Activated naive CD4-positive, alpha-beta T cell treated with anti-CD3 and anti-CD28 coated beads for 36 hours (primary cell): ENCODE measurements at regions not wholly inside any gene's neighbourhood (a gene's known extent, or its start where the extent isn't known, plus 50 kb on each side); places are given as distances from the start of the nearest gene placed in this dataset.

Experiments used
- CTCF ChIA-PET: fragments of 350-600 bp; sonication (Branson Sonifier 250); formaldehyde crosslinking; loops from one replicate; lab custom pipeline; 2021; ENCODE audit warnings: antibody characterized with exemption; lab: Charles Lee
- DNase-seq: peaks from one replicate; pipeline ENCODE4 v3.0.0-alpha.2; 2020
- H3K27ac Mint-ChIP-seq: one replicate; pipeline ENCODE4 v1.8.0; 2021; ENCODE audit warnings: mild to moderate bottlenecking, mixed read lengths
- H3K27me3 Mint-ChIP-seq: one replicate; pipeline ENCODE4 v1.8.0; 2021; ENCODE audit warnings: low read depth, mixed read lengths
- H3K36me3 Mint-ChIP-seq: one replicate; pipeline ENCODE4 v1.8.0; 2021; ENCODE audit warnings: low read depth, mixed read lengths
- H3K4me1 Mint-ChIP-seq: one replicate; pipeline ENCODE4 v1.8.0; 2021; ENCODE audit warnings: low read depth, mixed read lengths
- H3K4me3 Mint-ChIP-seq: one replicate; pipeline ENCODE4 v1.8.0; 2021; ENCODE audit warnings: mild to moderate bottlenecking, moderate library complexity, mixed read lengths
- H3K9me3 Mint-ChIP-seq: one replicate; pipeline ENCODE4 v1.8.0; 2021; ENCODE audit warnings: mixed read lengths
- intact Hi-C: fragments of 100-400 bp; cut with micrococcal nuclease; formaldehyde crosslinking; loops from one replicate; pipeline ENCODE4 v1.15.1; 2023

DNA sequence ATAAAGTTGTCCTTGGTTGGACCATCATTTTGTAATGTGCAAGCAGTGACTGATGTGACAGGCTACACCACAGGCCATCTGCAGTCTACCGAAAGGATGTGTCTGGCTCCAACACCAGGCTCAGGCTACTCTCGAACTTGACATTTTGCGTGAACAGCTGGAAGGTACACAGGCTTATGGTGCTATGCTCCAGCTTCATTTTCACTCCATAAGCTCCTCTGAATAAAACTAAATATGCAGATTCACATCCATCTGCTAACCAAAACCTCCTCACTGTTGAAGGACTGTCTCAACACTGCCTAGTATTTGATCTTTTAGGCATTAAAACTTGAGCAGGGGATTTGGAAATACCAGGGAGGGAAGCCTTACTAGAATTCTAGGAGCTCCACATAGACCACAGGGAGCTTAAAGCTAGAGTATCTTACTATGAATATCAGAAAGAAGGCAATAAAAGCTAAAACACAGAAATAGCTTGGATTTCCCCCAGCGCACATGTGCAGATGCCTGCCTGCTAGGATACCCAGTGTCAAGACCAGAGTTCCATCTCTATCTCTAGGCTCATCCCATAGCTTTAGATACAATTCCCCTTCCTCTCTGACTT is 383.9 kb upstream of the FAT3 start:
- H3K27me3 Mint-ChIP-seq, result no peaks in the 10 kb centered on the region
- DNase-seq, result no peak
- no peak overlapping the region for H3K27ac Mint-ChIP-seq
- no peaks in the 10 kb centered on the region for H3K36me3 Mint-ChIP-seq
- intact Hi-C loops, result no loop called here
- no peak overlapping the region for H3K4me3 Mint-ChIP-seq
- CTCF ChIA-PET, result interaction anchor here (0.6 kb wide), 1 partner anchor 1096 kb away, joined by 3 read pairs; no protein-coding TSS in a partner anchor
- peaks cover 6% of the 10 kb centered on the region for H3K9me3 Mint-ChIP-seq
- no peaks in the 10 kb centered on the region for H3K4me1 Mint-ChIP-seq

DNA sequence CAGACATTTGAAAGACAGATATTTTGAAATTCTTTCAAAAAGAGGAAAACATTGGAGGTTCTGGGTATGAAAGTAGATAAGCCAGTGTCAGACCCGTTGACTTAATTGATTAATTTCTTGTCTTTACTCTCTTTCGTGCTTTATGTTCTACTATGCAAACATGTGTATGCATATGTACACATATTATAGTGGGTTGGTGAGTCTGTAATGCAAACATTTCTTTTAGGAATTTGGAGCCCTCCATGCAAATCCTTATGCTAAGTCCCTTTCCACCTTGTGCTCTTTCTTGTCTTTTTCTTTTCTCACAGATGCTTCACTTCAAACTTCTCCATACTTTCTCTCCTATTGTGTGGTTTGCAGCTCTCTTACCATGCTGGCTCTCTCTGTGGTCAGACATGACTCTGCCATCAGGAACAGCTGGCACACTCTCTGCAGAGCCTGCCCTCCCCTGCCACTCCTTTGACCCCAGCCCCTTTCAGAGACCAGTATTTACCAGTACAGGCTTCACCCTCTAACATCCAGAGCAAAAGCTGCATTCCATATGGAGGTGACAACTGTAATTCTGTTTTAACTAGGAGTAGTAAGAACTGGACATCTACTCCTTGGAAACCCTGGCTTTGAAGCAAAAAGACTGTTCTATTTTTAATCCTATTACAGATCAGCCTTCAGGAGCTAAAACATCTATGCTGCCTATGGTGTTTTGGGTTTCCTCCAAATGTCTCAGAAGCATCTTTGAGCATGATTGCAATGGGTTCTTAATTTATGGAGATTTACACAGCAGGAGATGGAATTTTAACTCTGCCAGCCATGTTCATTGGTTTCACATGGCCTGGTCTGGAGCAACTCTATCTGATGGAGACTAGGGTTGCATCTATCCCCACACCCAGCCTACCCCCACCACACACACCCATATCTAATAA is 386.9 kb upstream of the FAT3 start:
- intact Hi-C loops, result no loop called here
- CTCF ChIA-PET, result interaction anchor here (1.2 kb wide), 1 partner anchor 13 kb away, joined by 3 read pairs; no protein-coding TSS in a partner anchor
- H3K36me3 Mint-ChIP-seq, result no peaks in the 10 kb centered on the region
- H3K9me3 Mint-ChIP-seq, result peaks cover 7% of the 10 kb centered on the region
- DNase-seq, result no peak
- H3K27ac Mint-ChIP-seq, result no peak overlapping the region
- H3K4me3 Mint-ChIP-seq, result no peak overlapping the region
- H3K4me1 Mint-ChIP-seq, result no peaks in the 10 kb centered on the region
- no peaks in the 10 kb centered on the region for H3K27me3 Mint-ChIP-seq

GRCh38 chr11:91835051-91835560 is 389.5 kb upstream of the FAT3 start:
- H3K27me3 Mint-ChIP-seq, result no peaks in the 10 kb centered on the region
- H3K9me3 Mint-ChIP-seq, result peaks cover 12% of the 10 kb centered on the region
- intact Hi-C loops, result no loop called here
- H3K4me3 Mint-ChIP-seq, result no peak overlapping the region
- no peak for DNase-seq
- no peaks in the 10 kb centered on the region for H3K4me1 Mint-ChIP-seq
- H3K36me3 Mint-ChIP-seq, result no peaks in the 10 kb centered on the region
- CTCF ChIA-PET, result no interaction called here
- H3K27ac Mint-ChIP-seq, result no peak overlapping the region

DNA sequence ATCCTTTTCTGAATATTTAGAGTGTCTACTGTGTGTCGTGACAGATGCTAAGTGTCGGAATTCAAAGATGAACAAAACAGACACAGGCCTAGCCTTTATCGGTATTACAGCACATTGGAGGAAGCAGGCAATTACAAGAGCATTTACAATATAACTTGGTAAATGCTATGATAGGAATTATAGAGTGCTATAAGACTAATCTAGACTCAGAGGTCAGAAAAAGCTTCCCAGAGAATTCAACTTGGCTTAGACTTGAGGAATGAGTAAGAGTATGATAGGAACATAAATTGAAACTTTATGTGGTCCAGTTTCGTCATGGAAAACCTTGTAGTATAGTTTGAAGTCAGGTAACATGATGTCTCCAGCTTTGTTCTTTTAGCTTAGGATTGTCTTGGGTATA is 395.7 kb upstream of the FAT3 start:
- H3K36me3 Mint-ChIP-seq, result no peaks in the 10 kb centered on the region
- DNase-seq, result no peak
- H3K27me3 Mint-ChIP-seq, result no peaks in the 10 kb centered on the region
- no peak overlapping the region for H3K27ac Mint-ChIP-seq
- intact Hi-C loops, result no loop called here
- H3K4me3 Mint-ChIP-seq, result no peak overlapping the region
- H3K4me1 Mint-ChIP-seq, result no peaks in the 10 kb centered on the region
- H3K9me3 Mint-ChIP-seq, result peaks cover 9% of the 10 kb centered on the region
- CTCF ChIA-PET, result no interaction called here

GRCh38 chr11:91825777-91826176 is 398.8 kb upstream of the FAT3 start:
- intact Hi-C loops, result no loop called here
- Mint-ChIP-seq H3K36me3 (no peaks in the 10 kb centered on the region), H3K27ac (no peak overlapping the region), H3K27me3 (no peaks in the 10 kb centered on the region), H3K4me1 (no peaks in the 10 kb centered on the region), H3K9me3 (peaks cover 5% of the 10 kb centered on the region), H3K4me3 (no peak overlapping the region)
- no peak for DNase-seq
- CTCF ChIA-PET, result no interaction called here

- Mint-ChIP-seq H3K4me3 (no peak overlapping the region), H3K27ac (no peak overlapping the region), H3K36me3 (no peaks in the 10 kb centered on the region), H3K4me1 (no peaks in the 10 kb centered on the region), H3K27me3 (no peaks in the 10 kb centered on the region), H3K9me3 (peaks cover 2% of the 10 kb centered on the region)
- no peak for DNase-seq
- intact Hi-C loops, result no loop called here
- CTCF ChIA-PET, result no interaction called here
Measured at GRCh38 chr11:91823252-91823830, 401.3 kb upstream of the FAT3 start.

DNA sequence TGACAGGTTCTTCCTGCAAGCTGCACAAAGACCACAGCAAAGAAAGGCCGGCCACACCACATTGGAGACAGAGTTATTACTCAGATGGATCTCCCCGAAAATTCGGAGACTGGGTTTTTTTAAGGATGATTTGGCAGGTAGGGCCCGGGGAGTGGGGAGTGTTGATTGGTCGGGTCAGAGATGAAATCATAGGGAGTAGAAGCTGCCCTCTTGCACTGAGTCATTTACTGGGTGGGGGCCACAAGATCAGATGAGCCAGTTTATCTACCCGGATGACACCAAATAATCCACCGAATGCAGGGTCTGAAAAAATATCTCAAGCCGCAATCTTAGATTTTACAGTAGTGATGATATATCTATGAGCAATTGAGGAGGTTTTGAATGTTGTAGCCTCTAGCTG is 401.8 kb upstream of the FAT3 start:
- Mint-ChIP-seq H3K9me3 (peaks cover 2% of the 10 kb centered on the region), H3K27ac (no peak overlapping the region), H3K36me3 (no peaks in the 10 kb centered on the region), H3K27me3 (no peaks in the 10 kb centered on the region), H3K4me3 (no peak overlapping the region), H3K4me1 (no peaks in the 10 kb centered on the region)
- DNase-seq, result no peak
- CTCF ChIA-PET, result no interaction called here
- intact Hi-C loops, result no loop called here

DNA sequence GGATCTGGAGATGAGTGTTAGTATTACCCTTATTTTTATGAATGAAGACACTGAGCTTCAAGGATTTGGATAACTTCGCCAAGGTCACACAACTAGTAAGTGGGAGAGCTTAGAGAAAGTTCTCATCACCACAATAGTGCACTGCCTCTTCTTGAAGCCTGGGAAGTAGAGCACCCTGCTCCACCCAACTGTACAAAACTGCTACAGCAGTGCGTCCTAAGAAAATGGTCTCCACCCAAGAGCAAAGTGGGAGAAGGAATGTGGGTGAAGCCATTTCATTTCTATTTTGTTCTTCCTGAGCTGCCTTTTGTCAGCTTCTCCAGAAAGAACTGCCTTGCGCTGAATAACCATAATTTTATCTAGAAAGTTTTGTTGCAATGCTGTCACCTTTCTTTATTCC is 403.9 kb upstream of the FAT3 start:
- CTCF ChIA-PET, result no interaction called here
- Mint-ChIP-seq H3K36me3 (no peaks in the 10 kb centered on the region), H3K9me3 (peaks cover 2% of the 10 kb centered on the region), H3K27ac (no peak overlapping the region), H3K27me3 (no peaks in the 10 kb centered on the region), H3K4me3 (no peak overlapping the region), H3K4me1 (no peaks in the 10 kb centered on the region)
- DNase-seq, result no peak
- intact Hi-C loops, result no loop called here

DNA sequence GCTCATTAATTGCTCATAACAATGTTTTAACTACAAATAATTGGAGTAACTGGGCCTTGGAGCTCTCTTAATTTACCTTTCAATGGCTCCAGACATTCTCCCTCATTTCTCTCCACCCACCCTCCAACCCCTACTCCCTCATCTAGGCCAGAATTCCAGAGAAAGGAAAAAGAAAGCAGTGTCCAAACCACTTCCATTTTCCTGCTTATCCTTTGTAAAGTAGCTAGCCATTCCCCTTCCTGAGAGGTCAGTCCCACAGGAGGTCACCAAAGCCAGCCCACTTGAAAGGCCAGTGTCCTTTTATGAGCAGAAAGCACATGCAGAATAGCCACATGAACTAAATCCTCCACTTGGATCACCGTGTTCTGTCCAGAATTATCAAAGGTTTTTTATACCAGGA is 404.8 kb upstream of the FAT3 start:
- Mint-ChIP-seq H3K36me3 (no peaks in the 10 kb centered on the region), H3K4me1 (no peaks in the 10 kb centered on the region), H3K27ac (no peak overlapping the region), H3K4me3 (no peak overlapping the region), H3K27me3 (no peaks in the 10 kb centered on the region), H3K9me3 (no peaks in the 10 kb centered on the region)
- DNase-seq, result no peak
- intact Hi-C loops, result no loop called here
- CTCF ChIA-PET, result no interaction called here

DNA sequence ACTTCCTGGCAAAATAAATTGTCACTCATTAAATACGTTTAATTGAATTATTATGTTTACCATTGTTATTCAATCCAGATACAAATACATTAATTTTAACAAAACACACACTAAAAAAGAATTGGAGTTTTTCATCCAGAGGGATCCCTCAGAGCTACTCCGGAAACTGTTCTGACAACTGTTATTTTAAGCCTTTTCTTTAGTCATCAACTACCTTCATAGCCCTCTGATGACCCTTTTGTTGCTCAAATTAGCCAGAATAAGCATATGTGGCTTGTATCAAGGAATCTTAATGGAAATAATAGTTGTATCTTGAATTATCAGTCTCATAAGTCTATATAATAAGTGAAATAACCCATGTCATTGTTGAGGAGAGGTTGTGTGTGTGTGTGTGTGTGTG is 405.4 kb upstream of the FAT3 start:
- Mint-ChIP-seq H3K4me1 (no peaks in the 10 kb centered on the region), H3K36me3 (no peaks in the 10 kb centered on the region), H3K27me3 (no peaks in the 10 kb centered on the region), H3K4me3 (no peak overlapping the region), H3K9me3 (no peaks in the 10 kb centered on the region), H3K27ac (no peak overlapping the region)
- no peak for DNase-seq
- CTCF ChIA-PET, result no interaction called here
- intact Hi-C loops, result no loop called here

- DNase-seq, result no peak
- intact Hi-C loops, result no loop called here
- CTCF ChIA-PET, result no interaction called here
- H3K4me1 Mint-ChIP-seq, result no peaks in the 10 kb centered on the region
- H3K27ac Mint-ChIP-seq, result no peak overlapping the region
- no peaks in the 10 kb centered on the region for H3K36me3 Mint-ChIP-seq
- H3K9me3 Mint-ChIP-seq, result no peaks in the 10 kb centered on the region
- H3K4me3 Mint-ChIP-seq, result no peak overlapping the region
- no peaks in the 10 kb centered on the region for H3K27me3 Mint-ChIP-seq
Measured at GRCh38 chr11:91817996-91818395, 406.6 kb upstream of the FAT3 start.

- no peaks in the 10 kb centered on the region for H3K27me3 Mint-ChIP-seq
- no peaks in the 10 kb centered on the region for H3K4me1 Mint-ChIP-seq
- no peaks in the 10 kb centered on the region for H3K36me3 Mint-ChIP-seq
- intact Hi-C loops, result no loop called here
- DNase-seq, result no peak
- CTCF ChIA-PET, result no interaction called here
- H3K27ac Mint-ChIP-seq, result no peak overlapping the region
- no peak overlapping the region for H3K4me3 Mint-ChIP-seq
- peaks cover 5% of the 10 kb centered on the region for H3K9me3 Mint-ChIP-seq
Measured at GRCh38 chr11:91813263-91813662, 411.4 kb upstream of the FAT3 start.
